ENCODE measurements at regions not wholly inside any gene's neighbourhood (a gene's known extent, or its start where the extent isn't known, plus 50 kb on each side); places are given as distances from the start of the nearest gene placed in this dataset.

DNA sequence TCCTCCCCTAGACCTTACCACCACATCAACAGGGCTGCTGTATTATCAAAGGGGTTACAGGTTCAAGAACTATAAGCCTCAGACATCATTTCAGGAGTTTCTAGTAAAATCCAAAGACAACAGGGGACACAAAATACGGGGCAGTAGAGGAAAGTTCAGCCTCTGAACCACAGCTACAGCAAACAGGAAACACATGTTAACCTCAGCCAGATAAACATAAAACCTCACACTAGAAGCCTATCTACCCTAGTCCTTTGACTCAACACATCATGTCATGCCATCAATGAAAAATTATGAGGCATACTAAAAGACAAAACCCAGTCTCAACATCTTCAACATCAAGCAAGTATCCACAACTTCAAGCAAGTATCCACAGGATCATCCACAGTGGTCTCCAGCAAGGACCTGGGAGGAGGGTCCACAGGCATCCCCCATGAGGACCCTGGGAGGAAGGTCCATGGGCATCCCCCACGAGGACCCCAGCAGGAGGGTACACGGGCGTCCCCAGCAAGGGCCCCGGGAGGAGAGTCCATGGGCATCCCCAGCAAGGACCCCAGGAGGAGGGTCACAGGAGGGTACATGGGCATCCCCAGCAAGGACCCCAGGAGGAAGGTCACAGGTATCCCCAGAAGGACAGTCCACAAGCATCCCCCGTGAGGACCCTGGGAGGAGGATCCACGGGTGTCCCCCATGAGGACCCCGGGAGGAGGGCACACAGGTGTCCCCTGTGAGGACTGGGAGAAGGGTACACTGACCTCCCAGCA is 440.0 kb downstream of the MATN1 start:
- H3K9me3 ChIP-seq = no peaks in the 10 kb centered on the region
- TF ChIP-seq, protein P1, sequence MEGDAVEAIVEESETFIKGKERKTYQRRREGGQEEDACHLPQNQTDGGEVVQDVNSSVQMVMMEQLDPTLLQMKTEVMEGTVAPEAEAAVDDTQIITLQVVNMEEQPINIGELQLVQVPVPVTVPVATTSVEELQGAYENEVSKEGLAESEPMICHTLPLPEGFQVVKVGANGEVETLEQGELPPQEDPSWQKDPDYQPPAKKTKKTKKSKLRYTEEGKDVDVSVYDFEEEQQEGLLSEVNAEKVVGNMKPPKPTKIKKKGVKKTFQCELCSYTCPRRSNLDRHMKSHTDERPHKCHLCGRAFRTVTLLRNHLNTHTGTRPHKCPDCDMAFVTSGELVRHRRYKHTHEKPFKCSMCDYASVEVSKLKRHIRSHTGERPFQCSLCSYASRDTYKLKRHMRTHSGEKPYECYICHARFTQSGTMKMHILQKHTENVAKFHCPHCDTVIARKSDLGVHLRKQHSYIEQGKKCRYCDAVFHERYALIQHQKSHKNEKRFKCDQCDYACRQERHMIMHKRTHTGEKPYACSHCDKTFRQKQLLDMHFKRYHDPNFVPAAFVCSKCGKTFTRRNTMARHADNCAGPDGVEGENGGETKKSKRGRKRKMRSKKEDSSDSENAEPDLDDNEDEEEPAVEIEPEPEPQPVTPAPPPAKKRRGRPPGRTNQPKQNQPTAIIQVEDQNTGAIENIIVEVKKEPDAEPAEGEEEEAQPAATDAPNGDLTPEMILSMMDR (IDR thresholded peaks at IDR 0.05) = no peak
- intact Hi-C loops (cut with DNase I) = no loop called here
- H3K4me3 ChIP-seq = no peak overlapping the region
- DNase-seq (ENCODE audit: low spot score in 2 of 2) = no peak
- no peak overlapping the region for H3K27ac ChIP-seq
- H3K27me3 ChIP-seq = no peaks in the 10 kb centered on the region
- H3K36me3 ChIP-seq = no peaks in the 10 kb centered on the region
- H3K4me1 ChIP-seq = no peaks in the 10 kb centered on the region

DNA sequence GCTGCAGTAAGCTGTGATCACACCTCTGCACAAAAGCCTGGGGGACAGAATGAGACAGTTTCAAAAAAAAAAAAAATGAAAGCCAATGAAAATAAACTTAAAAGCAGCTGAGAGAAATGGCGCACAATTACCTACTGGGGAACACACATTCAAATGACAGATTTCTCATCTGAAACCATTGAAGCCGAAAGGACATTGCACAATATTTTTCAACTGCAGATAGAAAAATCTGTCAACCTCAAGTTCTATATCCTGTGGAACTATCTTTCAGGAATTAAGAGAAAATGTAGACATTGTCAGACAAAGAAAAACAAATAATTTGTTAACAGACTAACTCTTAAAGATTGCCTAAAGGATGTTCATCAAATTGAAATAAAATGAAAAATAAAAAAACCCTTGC is 442.8 kb downstream of the MATN1 start:
- TF ChIP-seq, protein P1 (IDR thresholded peaks at IDR 0.05) = no peak
- no peaks in the 10 kb centered on the region for H3K9me3 ChIP-seq
- DNase-seq (ENCODE audit: low spot score in 2 of 2) = no peak
- H3K27me3 ChIP-seq = no peaks in the 10 kb centered on the region
- H3K4me1 ChIP-seq = no peaks in the 10 kb centered on the region
- H3K36me3 ChIP-seq = no peaks in the 10 kb centered on the region
- H3K27ac ChIP-seq = no peak overlapping the region
- no peak overlapping the region for H3K4me3 ChIP-seq
- intact Hi-C loops (cut with DNase I) = no loop called here

DNA sequence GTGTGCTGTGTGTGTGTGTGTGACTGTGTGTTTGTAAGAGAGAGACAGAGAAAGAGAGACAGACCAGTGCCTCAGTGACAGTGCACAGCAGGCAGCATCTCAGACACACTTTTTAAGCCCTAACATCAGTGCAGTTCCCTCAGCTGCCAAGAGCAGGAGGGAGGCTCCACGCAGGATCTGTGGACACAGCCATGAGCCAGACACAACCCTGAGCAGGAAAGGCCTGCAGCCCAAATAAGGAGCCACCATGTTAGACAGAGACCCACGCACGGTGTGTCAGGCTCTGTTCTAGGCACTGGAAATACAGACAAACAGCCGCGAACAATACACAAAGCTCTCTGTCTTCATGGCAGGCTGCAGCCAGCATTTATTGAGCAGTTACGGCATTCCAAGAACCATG is 445.5 kb downstream of the MATN1 start:
- Histone ChIP-seq H3K9me3 (no peaks in the 10 kb centered on the region), H3K27ac (no peak overlapping the region), H3K4me1 (no peaks in the 10 kb centered on the region), H3K4me3 (no peak overlapping the region), H3K36me3 (no peaks in the 10 kb centered on the region), H3K27me3 (no peaks in the 10 kb centered on the region)
- TF ChIP-seq, protein P1 (IDR thresholded peaks at IDR 0.05) = no peak
- intact Hi-C loops (cut with DNase I) = no loop called here
- no peak for DNase-seq (ENCODE audit: low spot score in 2 of 2)

DNA sequence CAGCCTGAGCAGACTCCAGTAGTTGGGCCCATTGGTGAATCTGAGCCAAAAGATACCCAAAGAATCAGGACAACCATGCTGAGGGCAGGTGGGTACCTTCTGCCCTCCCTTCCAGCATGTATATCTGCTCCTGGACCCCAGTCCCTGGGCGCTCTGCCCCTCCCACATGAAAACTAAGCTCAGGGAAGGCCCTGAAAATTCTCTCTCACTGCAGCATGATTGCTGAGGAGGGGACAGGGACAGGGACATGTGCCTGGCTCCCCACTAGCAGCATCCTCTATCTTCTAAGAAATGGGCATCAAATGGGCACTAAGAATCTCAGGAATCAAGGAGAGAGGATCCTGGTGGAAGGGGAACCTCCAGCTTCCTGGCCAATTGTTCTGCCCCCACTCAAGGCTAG is 446.0 kb downstream of the MATN1 start:
- H3K27me3 ChIP-seq = no peaks in the 10 kb centered on the region

DNA sequence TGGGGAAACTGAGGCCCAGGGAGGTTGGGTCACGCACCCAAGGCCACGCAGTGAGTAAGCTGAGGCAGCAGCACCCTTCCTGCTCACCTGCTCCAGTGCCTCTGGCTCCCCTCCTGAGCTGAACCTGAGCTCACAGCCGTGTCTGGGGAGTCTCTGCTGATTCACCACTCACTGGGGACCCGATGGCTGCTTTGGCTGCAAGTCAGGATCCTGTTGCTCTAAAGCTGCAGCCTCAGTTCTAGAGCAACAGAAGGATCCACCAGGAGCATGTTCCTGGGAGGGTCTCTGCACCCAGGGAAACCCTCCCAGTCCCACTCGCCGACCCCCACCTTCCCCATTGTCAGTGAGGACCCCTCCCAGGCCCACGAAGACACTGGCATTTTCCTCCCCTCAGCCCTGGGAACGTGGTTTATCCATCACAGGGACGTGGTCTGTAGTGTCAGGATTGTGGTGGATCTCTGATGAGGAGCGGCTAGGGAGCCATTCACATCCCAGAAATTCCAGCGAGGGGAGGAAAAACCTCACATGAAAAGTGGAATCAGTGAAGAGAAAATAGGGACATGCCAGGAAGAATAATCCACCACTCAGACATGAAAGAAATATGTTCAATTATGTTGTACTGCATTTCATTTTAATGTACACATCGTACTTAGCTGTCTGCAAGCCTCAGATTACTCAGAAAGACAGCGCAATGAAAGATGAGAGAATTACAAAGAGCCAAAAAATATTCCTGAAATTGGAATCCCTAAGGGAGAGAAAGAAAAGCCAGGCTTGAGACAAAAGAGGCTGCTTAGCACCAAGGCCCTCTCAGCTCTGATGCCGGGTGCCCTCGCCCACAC is 447.2 kb downstream of the MATN1 start:
- Histone ChIP-seq H3K27me3 (no peaks in the 10 kb centered on the region), H3K4me1 (no peaks in the 10 kb centered on the region), H3K36me3 (no peaks in the 10 kb centered on the region), H3K27ac (no peak overlapping the region), H3K9me3 (no peaks in the 10 kb centered on the region), H3K4me3 (no peak overlapping the region)
- intact Hi-C loops (cut with DNase I) = no loop called here
- no peak for DNase-seq (ENCODE audit: low spot score in 2 of 2)
- TF ChIP-seq, protein P1 (IDR thresholded peaks at IDR 0.05) = no peak

More for the DNA sequence above, 446.0 kb downstream of the MATN1 start:
- TF ChIP-seq, protein P1 (IDR thresholded peaks at IDR 0.05) = no peak
- Histone ChIP-seq H3K4me1 (no peaks in the 10 kb centered on the region), H3K27ac (no peak overlapping the region), H3K4me3 (no peak overlapping the region), H3K36me3 (no peaks in the 10 kb centered on the region), H3K9me3 (no peaks in the 10 kb centered on the region)
- intact Hi-C loops (cut with DNase I) = no loop called here
- no peak for DNase-seq (ENCODE audit: low spot score in 2 of 2)
